Nephron (organoid): ENCODE measurements at regions not wholly inside any gene's neighbourhood (a gene's known extent, or its start where the extent isn't known, plus 50 kb on each side); places are given as distances from the start of the nearest gene placed in this dataset.

ENCODE experiments used
- H3K27ac Mint-ChIP-seq, 3 experiments: 2 replicates each; pipeline ENCODE4 v1.8.0; 2020; ENCODE audit warnings: mixed read lengths in 3 of 3, mild to moderate bottlenecking in 2 of 3, moderate library complexity in 1 of 3
- H3K27me3 Mint-ChIP-seq: 2 replicates; pipeline ENCODE4 v1.8.0; 2021; ENCODE audit warnings: low read depth, mild to moderate bottlenecking, moderate library complexity, mixed read lengths
- H3K36me3 Mint-ChIP-seq: 2 replicates; pipeline ENCODE4 v1.8.0; 2020; ENCODE audit warnings: low read depth, mixed read lengths
- H3K4me1 Mint-ChIP-seq: 2 replicates; pipeline ENCODE4 v1.8.0; 2020; ENCODE audit warnings: mixed read lengths
- H3K4me3 Mint-ChIP-seq, 3 experiments: 2 replicates each; pipeline ENCODE4 v1.8.0; 2020; ENCODE audit warnings: mild to moderate bottlenecking in 3 of 3, mixed read lengths in 3 of 3, moderate library complexity in 2 of 3
- H3K9me3 Mint-ChIP-seq: 2 replicates; pipeline ENCODE4 v1.8.0; 2020; ENCODE audit warnings: mixed read lengths
- CTCF ChIP-seq, 3 experiments: fragments of 200-600 bp; sonication (generic); IDR thresholded peaks; one replicate each; pipeline ENCODE4 v1.5.0; 2021; ENCODE audit warnings: antibody characterized with exemption in 3 of 3; ENCODE audit not compliant: unreplicated experiment in 3 of 3

- H3K27ac Mint-ChIP-seq = no peak overlapping the region
- no peaks in the 10 kb centered on the region for H3K36me3 Mint-ChIP-seq
- no peak for TF ChIP-seq CTCF (IDR thresholded peaks at IDR 0.05; ENCODE audit: unreplicated experiment in 3 of 3)
- H3K4me1 Mint-ChIP-seq = no peaks in the 10 kb centered on the region
- no peak overlapping the region for H3K4me3 Mint-ChIP-seq
- H3K9me3 Mint-ChIP-seq = no peaks in the 10 kb centered on the region
- H3K27me3 Mint-ChIP-seq = peaks cover 6% of the 10 kb centered on the region
These were observed 114.2 kb downstream of the EBLN2 start for GRCh38 chr3:73175698-73176097.

DNA sequence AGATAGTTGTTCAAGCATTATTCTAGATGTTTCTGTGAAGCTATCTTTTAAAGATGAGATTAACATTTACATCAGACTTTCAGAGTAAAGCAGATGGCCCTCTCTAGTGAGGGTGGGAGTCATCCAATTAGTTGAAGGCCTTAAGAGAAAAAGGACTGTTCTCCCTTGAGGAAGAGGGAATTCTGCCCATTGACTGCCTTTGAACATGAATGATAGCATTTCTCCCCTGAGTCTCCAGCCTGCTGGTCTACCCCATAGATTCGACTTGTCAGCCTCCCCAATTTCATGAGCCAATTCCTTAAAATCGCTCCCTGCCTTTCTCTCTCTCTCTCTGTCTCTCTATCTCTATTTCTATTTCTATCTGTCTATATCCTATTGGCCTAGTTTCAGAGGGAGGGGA lies 115.5 kb downstream of the EBLN2 start:
- Mint-ChIP-seq H3K9me3 (no peaks in the 10 kb centered on the region), H3K36me3 (no peaks in the 10 kb centered on the region), H3K4me3 (no peak overlapping the region)

GRCh38 chr3:73177827-73178226 lies 116.4 kb downstream of the EBLN2 start:
- Mint-ChIP-seq H3K9me3 (no peaks in the 10 kb centered on the region), H3K4me3 (no peak overlapping the region), H3K27me3 (peaks cover 3% of the 10 kb centered on the region), H3K27ac (no peak overlapping the region), H3K4me1 (no peaks in the 10 kb centered on the region), H3K36me3 (no peaks in the 10 kb centered on the region)
- TF ChIP-seq CTCF (IDR thresholded peaks at IDR 0.05; ENCODE audit: unreplicated experiment in 3 of 3) = no peak

More for the DNA sequence above, 115.5 kb downstream of the EBLN2 start:
- Mint-ChIP-seq H3K27ac (no peak overlapping the region), H3K27me3 (peaks cover 3% of the 10 kb centered on the region), H3K4me1 (no peaks in the 10 kb centered on the region)
- TF ChIP-seq CTCF (IDR thresholded peaks at IDR 0.05; ENCODE audit: unreplicated experiment in 3 of 3) = no peak

- TF ChIP-seq CTCF (IDR thresholded peaks at IDR 0.05; ENCODE audit: unreplicated experiment in 3 of 3) = no peak
- Mint-ChIP-seq H3K27ac (no peak overlapping the region), H3K27me3 (peaks cover 3% of the 10 kb centered on the region), H3K4me1 (no peaks in the 10 kb centered on the region), H3K36me3 (no peaks in the 10 kb centered on the region), H3K4me3 (no peak overlapping the region), H3K9me3 (no peaks in the 10 kb centered on the region)
These were observed 118.1 kb downstream of the EBLN2 start for GRCh38 chr3:73179601-73180000.

DNA sequence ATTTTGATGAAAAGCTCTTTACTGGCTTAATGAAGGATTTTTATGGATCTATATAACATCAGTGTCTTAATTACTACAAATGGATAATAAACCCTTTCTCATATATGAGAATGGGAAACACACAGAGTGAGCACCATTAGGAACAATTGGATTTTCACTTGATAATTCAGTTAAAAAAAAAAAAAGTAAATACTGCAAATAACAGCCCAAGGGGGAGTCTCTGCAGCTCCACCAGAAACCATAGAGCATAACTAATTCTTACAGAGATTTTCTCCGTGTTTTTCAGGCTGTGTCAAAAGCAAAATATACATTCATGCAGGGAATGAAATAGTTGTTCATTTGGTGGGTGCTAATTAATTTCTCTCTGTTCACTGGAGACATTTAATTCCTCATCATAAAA lies 125.3 kb downstream of the EBLN2 start:
- peaks cover 12% of the 10 kb centered on the region for H3K4me1 Mint-ChIP-seq
- no peaks in the 10 kb centered on the region for H3K27me3 Mint-ChIP-seq
- H3K27ac Mint-ChIP-seq = no peak overlapping the region
- H3K36me3 Mint-ChIP-seq = no peaks in the 10 kb centered on the region
- H3K4me3 Mint-ChIP-seq = no peak overlapping the region
- TF ChIP-seq CTCF (IDR thresholded peaks at IDR 0.05; ENCODE audit: unreplicated experiment in 3 of 3) = no peak
- H3K9me3 Mint-ChIP-seq = no peaks in the 10 kb centered on the region

DNA sequence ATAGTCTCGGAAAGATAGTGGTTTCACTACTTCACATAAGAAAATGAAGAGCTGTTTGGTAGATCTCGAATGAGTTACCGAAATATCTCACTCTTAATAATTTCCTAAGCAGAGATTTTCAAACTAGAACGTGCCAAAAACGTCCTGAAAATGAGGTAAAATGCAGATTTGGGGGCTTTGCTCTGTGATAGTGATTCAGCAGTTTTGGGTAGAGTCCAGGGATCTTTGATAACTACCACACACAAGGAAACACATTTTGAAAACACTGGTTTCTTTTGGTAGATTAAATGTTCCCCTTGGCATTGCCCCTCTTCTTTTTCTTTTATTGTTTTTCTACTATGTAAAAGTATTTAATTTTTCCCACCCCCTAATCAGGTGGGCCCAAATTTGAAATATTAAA lies 125.9 kb downstream of the EBLN2 start:
- H3K4me1 Mint-ChIP-seq = peaks cover 12% of the 10 kb centered on the region
- no peaks in the 10 kb centered on the region for H3K36me3 Mint-ChIP-seq
- no peaks in the 10 kb centered on the region for H3K27me3 Mint-ChIP-seq
- TF ChIP-seq CTCF (IDR thresholded peaks at IDR 0.05; ENCODE audit: unreplicated experiment in 3 of 3) = no peak
- H3K4me3 Mint-ChIP-seq = no peak overlapping the region
- H3K9me3 Mint-ChIP-seq = no peaks in the 10 kb centered on the region
- H3K27ac Mint-ChIP-seq = no peak overlapping the region
